Right lobe of liver (tissue), 4 donors: ENCODE measurements at regions not wholly inside any gene's neighbourhood (a gene's known extent, or its start where the extent isn't known, plus 50 kb on each side); places are given as distances from the start of the nearest gene placed in this dataset.

Experiments used
- POLR2A ChIP-seq: fragments of 450-650 bp; IDR thresholded peaks from one replicate; pipeline ENCODE4 v1.6.1; 2017; ENCODE audit warnings: antibody characterized with exemption, mild to moderate bottlenecking
- TF ChIP-seq, protein P1 (sequence below), 4 donors: fragments of 200-600 bp in 3 of 4; fragments of 450-650 bp in 1 of 4; IDR thresholded peaks; one replicate each; pipeline versions ENCODE4 v1.5.1 to v1.8.0; 2016 to 2022; ENCODE audit warnings: antibody characterized with exemption in 4 of 4, mild to moderate bottlenecking in 2 of 4
- donor health status: DM: no; HTN: no; CAD: no.
- donor health status: DM: no; HTN: no; CAD: no.
- donor health status: DM: no; HTN: yes; CAD: no.

DNA sequence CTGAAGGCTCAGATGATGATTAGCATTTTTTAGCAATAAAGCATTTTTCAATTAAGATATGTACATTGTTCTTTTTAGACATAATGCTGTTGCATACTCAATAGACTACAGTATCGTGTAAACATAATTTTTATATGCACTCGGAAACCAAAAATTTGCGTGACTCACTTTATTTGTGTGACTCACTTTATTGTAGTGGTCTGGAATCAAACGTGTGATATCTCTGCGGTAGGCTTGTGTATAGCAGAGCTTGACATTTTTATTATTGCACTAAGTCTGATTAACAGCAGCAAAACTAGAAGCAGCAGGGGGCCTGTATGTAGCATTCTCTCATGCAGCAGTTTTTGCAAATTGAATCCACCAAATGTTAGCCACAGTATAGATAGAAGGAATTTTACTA lies 119.1 kb upstream of the PRDX4 start:
- TF ChIP-seq POLR2A, result no peak
- TF ChIP-seq, protein P1, sequence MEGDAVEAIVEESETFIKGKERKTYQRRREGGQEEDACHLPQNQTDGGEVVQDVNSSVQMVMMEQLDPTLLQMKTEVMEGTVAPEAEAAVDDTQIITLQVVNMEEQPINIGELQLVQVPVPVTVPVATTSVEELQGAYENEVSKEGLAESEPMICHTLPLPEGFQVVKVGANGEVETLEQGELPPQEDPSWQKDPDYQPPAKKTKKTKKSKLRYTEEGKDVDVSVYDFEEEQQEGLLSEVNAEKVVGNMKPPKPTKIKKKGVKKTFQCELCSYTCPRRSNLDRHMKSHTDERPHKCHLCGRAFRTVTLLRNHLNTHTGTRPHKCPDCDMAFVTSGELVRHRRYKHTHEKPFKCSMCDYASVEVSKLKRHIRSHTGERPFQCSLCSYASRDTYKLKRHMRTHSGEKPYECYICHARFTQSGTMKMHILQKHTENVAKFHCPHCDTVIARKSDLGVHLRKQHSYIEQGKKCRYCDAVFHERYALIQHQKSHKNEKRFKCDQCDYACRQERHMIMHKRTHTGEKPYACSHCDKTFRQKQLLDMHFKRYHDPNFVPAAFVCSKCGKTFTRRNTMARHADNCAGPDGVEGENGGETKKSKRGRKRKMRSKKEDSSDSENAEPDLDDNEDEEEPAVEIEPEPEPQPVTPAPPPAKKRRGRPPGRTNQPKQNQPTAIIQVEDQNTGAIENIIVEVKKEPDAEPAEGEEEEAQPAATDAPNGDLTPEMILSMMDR (IDR thresholded peaks at IDR 0.05), result no peak
